BLaER1 treated with 17β-estradiol and CSF1 and Interleukin-3, amounts not matched to agents 10 nM and 100 nM (cell line): ENCODE measurements at regions not wholly inside any gene's neighbourhood (a gene's known extent, or its start where the extent isn't known, plus 50 kb on each side); places are given as distances from the start of the nearest gene placed in this dataset.

ENCODE experiments used
- H3K27ac ChIP-seq, 11 experiments: shearing (Covaris generic); formaldehyde crosslinking; 2 replicates each; pipeline ENCODE4 v1.8.1; 2022
- H3K27me3 ChIP-seq, 11 experiments: shearing (Covaris generic); formaldehyde crosslinking; 2 replicates each; pipeline ENCODE4 v1.8.1; 2022
- H3K36me3 ChIP-seq, 11 experiments: shearing (Covaris generic); formaldehyde crosslinking; 2 replicates each; pipeline ENCODE4 v1.8.1; 2022
- H3K4me1 ChIP-seq, 10 experiments: shearing (Covaris generic); formaldehyde crosslinking; 2 replicates each; pipeline ENCODE4 v1.8.1; 2022
- H3K4me2 ChIP-seq, 11 experiments: shearing (Covaris generic); formaldehyde crosslinking; 2 replicates each; pipeline ENCODE4 v1.8.1; 2022
- H3K4me3 ChIP-seq, 10 experiments: shearing (Covaris generic); formaldehyde crosslinking; 2 replicates each; pipeline ENCODE4 v1.8.1; 2022
- H3K9ac ChIP-seq, 11 experiments: shearing (Covaris generic); formaldehyde crosslinking; 2 replicates each; pipeline ENCODE4 v1.8.1; 2022
- H3K9me3 ChIP-seq, 11 experiments: shearing (Covaris generic); formaldehyde crosslinking; replicated peaks in 1 of 11; 2 replicates each; pipeline ENCODE4 v1.8.1; 2022
- H4K20me1 ChIP-seq, 11 experiments: shearing (Covaris generic); formaldehyde crosslinking; 2 replicates each; pipeline ENCODE4 v1.8.1; 2022
- Cebpa-rat ChIP-seq, 11 experiments: shearing (Covaris generic); IDR thresholded peaks; 2 replicates each; pipeline ENCODE4 v1.8.1; 2022

- no peaks in the 10 kb centered on the region; a peak in 1 of 22 replicates for H4K20me1 ChIP-seq
- H3K9ac ChIP-seq: no peak overlapping the region
- no peak overlapping the region for H3K4me3 ChIP-seq
- H3K27me3 ChIP-seq: peaks cover 72 to 99% (median 97%) of the 10 kb centered on the region in 11 experiments
- no peak overlapping the region for H3K4me2 ChIP-seq
- H3K4me1 ChIP-seq: no peaks in the 10 kb centered on the region
- no peaks in the 10 kb centered on the region for H3K36me3 ChIP-seq
- TF ChIP-seq Cebpa-rat (IDR thresholded peaks at IDR 0.05): no peak
- H3K9me3 ChIP-seq: no peaks in the 10 kb centered on the region
- H3K27ac ChIP-seq: no peak overlapping the region
These were observed 479.5 kb upstream of the FAM47C start for GRCh38 chrX:36528661-36529060.

GRCh38 chrX:36534900-36535299 is 473.3 kb upstream of the FAM47C start:
- peaks cover 85 to 100% (median 99%) of the 10 kb centered on the region in 11 experiments for H3K27me3 ChIP-seq
- H3K4me3 ChIP-seq: no peak overlapping the region
- H3K9me3 ChIP-seq: no peaks in the 10 kb centered on the region
- H3K36me3 ChIP-seq: no peaks in the 10 kb centered on the region
- H3K27ac ChIP-seq: no peak overlapping the region
- no peak overlapping the region for H3K9ac ChIP-seq
- no peak for TF ChIP-seq Cebpa-rat (IDR thresholded peaks at IDR 0.05)
- H3K4me2 ChIP-seq: no peak overlapping the region
- H4K20me1 ChIP-seq: no peaks in the 10 kb centered on the region; a peak in 1 of 22 replicates
- no peaks in the 10 kb centered on the region for H3K4me1 ChIP-seq

GRCh38 chrX:36543499-36543898 is 464.7 kb upstream of the FAM47C start:
- TF ChIP-seq Cebpa-rat (IDR thresholded peaks at IDR 0.05): no peak
- H3K4me3 ChIP-seq: no peak overlapping the region
- H4K20me1 ChIP-seq: no peaks in the 10 kb centered on the region; a peak in 1 of 22 replicates
- peaks cover 0 to 9% (median 0%) of the 10 kb centered on the region in 10 experiments; a peak in 2 of 20 replicates for H3K4me1 ChIP-seq
- H3K36me3 ChIP-seq: no peaks in the 10 kb centered on the region
- no peak overlapping the region for H3K9ac ChIP-seq
- H3K27me3 ChIP-seq: peaks cover 65 to 90% (median 83%) of the 10 kb centered on the region in 11 experiments
- no peak overlapping the region for H3K27ac ChIP-seq
- H3K9me3 ChIP-seq: peaks cover 4 to 14% (median 10%) of the 10 kb centered on the region in 11 experiments; a peak in 12 of 22 replicates
- H3K4me2 ChIP-seq: no peak overlapping the region

- H3K4me3 ChIP-seq: no peak overlapping the region
These were observed 445.2 kb upstream of the FAM47C start for GRCh38 chrX:36562986-36563385.

GRCh38 chrX:36568946-36569345 is 439.2 kb upstream of the FAM47C start:
- Histone ChIP-seq H3K9ac (no peak overlapping the region), H3K4me1 (no peaks in the 10 kb centered on the region), H3K4me2 (no peak overlapping the region), H3K36me3 (no peaks in the 10 kb centered on the region), H3K9me3 (no peaks in the 10 kb centered on the region), H3K4me3 (no peak overlapping the region), H3K27ac (no peak overlapping the region), H4K20me1 (no peaks in the 10 kb centered on the region; a peak in 1 of 22 replicates), H3K27me3 (peaks cover 63 to 99% (median 91%) of the 10 kb centered on the region in 11 experiments)
- TF ChIP-seq Cebpa-rat (IDR thresholded peaks at IDR 0.05): no peak

More at GRCh38 chrX:36562986-36563385, 445.2 kb upstream of the FAM47C start:
- TF ChIP-seq Cebpa-rat (IDR thresholded peaks at IDR 0.05): no peak
- Histone ChIP-seq H3K27ac (no peak overlapping the region), H3K4me1 (no peaks in the 10 kb centered on the region), H3K9me3 (no peaks in the 10 kb centered on the region), H3K9ac (no peak overlapping the region), H3K4me2 (no peak overlapping the region), H4K20me1 (no peaks in the 10 kb centered on the region; a peak in 1 of 22 replicates), H3K27me3 (peaks cover 71 to 99% (median 96%) of the 10 kb centered on the region in 11 experiments), H3K36me3 (no peaks in the 10 kb centered on the region)

GRCh38 chrX:36573720-36574119 is 434.4 kb upstream of the FAM47C start:
- Histone ChIP-seq H3K4me2 (no peak overlapping the region), H3K4me3 (no peak overlapping the region), H3K36me3 (no peaks in the 10 kb centered on the region), H3K4me1 (no peaks in the 10 kb centered on the region), H3K9ac (no peak overlapping the region), H3K9me3 (no peaks in the 10 kb centered on the region), H4K20me1 (no peaks in the 10 kb centered on the region), H3K27ac (no peak overlapping the region), H3K27me3 (peaks cover 73 to 100% (median 93%) of the 10 kb centered on the region in 11 experiments)
- TF ChIP-seq Cebpa-rat (IDR thresholded peaks at IDR 0.05): no peak

GRCh38 chrX:36575670-36576069 is 432.5 kb upstream of the FAM47C start:
- peaks cover 79 to 100% (median 94%) of the 10 kb centered on the region in 11 experiments for H3K27me3 ChIP-seq

GRCh38 chrX:36577006-36577405 is 431.2 kb upstream of the FAM47C start:
- Histone ChIP-seq H3K9me3 (no peaks in the 10 kb centered on the region), H3K36me3 (no peaks in the 10 kb centered on the region), H3K27ac (no peak overlapping the region), H3K27me3 (peaks cover 81 to 100% (median 95%) of the 10 kb centered on the region in 11 experiments), H3K4me2 (no peak overlapping the region), H4K20me1 (no peaks in the 10 kb centered on the region; a peak in 1 of 22 replicates), H3K4me3 (no peak overlapping the region), H3K9ac (no peak overlapping the region), H3K4me1 (no peaks in the 10 kb centered on the region)
- TF ChIP-seq Cebpa-rat (IDR thresholded peaks at IDR 0.05): no peak

More at GRCh38 chrX:36575670-36576069, 432.5 kb upstream of the FAM47C start:
- no peak overlapping the region for H3K27ac ChIP-seq
- H4K20me1 ChIP-seq: no peaks in the 10 kb centered on the region
- no peak for TF ChIP-seq Cebpa-rat (IDR thresholded peaks at IDR 0.05)
- no peaks in the 10 kb centered on the region for H3K36me3 ChIP-seq
- no peak overlapping the region for H3K4me3 ChIP-seq
- no peak overlapping the region for H3K4me2 ChIP-seq
- H3K4me1 ChIP-seq: no peaks in the 10 kb centered on the region
- no peak overlapping the region for H3K9ac ChIP-seq
- H3K9me3 ChIP-seq: no peaks in the 10 kb centered on the region

- H3K36me3 ChIP-seq: no peaks in the 10 kb centered on the region
- no peak overlapping the region for H3K27ac ChIP-seq
- no peaks in the 10 kb centered on the region for H3K4me1 ChIP-seq
- H3K4me3 ChIP-seq: no peak overlapping the region
- TF ChIP-seq Cebpa-rat (IDR thresholded peaks at IDR 0.05): no peak
- H3K4me2 ChIP-seq: no peak overlapping the region
- H3K9ac ChIP-seq: no peak overlapping the region
- peaks cover 71 to 97% (median 94%) of the 10 kb centered on the region in 11 experiments for H3K27me3 ChIP-seq
- no peaks in the 10 kb centered on the region for H3K9me3 ChIP-seq
- no peaks in the 10 kb centered on the region; a peak in 1 of 22 replicates for H4K20me1 ChIP-seq
These were observed 427.1 kb upstream of the FAM47C start for GRCh38 chrX:36581030-36581429.

GRCh38 chrX:36583674-36584073 is 424.5 kb upstream of the FAM47C start:
- Histone ChIP-seq H3K9ac (no peak overlapping the region), H3K36me3 (no peaks in the 10 kb centered on the region), H3K4me1 (no peaks in the 10 kb centered on the region), H3K27ac (no peak overlapping the region), H3K4me3 (no peak overlapping the region), H3K4me2 (no peak overlapping the region), H3K27me3 (peaks cover 55 to 97% (median 92%) of the 10 kb centered on the region in 11 experiments), H4K20me1 (no peaks in the 10 kb centered on the region; a peak in 1 of 22 replicates), H3K9me3 (no peaks in the 10 kb centered on the region)
- no peak for TF ChIP-seq Cebpa-rat (IDR thresholded peaks at IDR 0.05)
